NCI-H510A (cell line): ENCODE measurements at regions not wholly inside any gene's neighbourhood (a gene's known extent, or its start where the extent isn't known, plus 50 kb on each side); places are given as distances from the start of the nearest gene placed in this dataset.

Source experiments
- DNase-seq: peaks from one replicate; lab custom pipeline; 2025; lab: John Stamatoyannopoulos, UW

DNA sequence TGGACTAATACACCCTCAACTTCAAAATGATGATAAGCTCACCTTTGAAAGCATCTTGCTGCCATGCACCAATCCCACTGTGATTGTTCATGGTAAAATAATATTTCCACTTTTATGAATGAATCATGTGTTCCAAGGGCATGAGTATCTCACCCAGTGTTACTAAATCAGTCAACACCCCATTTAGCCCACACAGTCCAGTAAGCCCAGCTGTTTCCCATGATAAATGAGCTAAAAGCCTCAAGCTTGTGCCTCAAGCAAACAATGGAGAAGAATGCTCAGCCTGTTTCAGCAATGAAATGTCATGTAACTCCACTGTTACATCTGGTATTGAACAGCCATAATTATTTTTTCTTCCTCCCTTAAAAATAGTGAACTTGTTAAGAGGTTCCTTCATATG is 442.5 kb downstream of the XPNPEP1 start:
- DNase-seq = no peak

GRCh38 chr10:109475711-109476421 is 447.4 kb downstream of the XPNPEP1 start:
- DNase-seq = no peak

- no peak for DNase-seq
Observed at GRCh38 chr10:109474812-109475211, 448.5 kb downstream of the XPNPEP1 start.

- DNase-seq = no peak
Observed at GRCh38 chr10:109474261-109474660, 449.1 kb downstream of the XPNPEP1 start.

DNA sequence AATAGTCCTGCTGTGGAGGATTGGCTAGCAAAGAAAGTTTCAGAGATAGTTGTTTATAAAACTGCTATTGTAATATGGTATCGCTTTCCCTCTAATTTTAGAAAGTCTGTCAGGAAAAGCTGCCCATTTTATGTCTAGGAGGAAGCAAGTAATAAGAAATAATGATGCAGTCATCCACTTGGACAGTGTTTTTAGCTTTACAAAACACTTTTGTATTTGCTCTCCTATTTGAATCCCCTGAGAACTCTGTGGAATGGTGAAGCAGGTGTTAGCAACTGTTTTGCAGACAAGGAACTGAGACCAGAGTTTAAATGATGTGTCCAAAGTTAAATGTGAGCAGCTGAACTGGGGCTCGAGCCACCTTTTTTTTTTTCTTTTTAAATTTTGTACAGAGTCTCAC is 455.8 kb downstream of the XPNPEP1 start:
- DNase-seq = no peak

- DNase-seq = no peak
Observed at GRCh38 chr10:109464949-109465348, 458.4 kb downstream of the XPNPEP1 start.

GRCh38 chr10:109457302-109457638 is 466.0 kb downstream of the XPNPEP1 start:
- DNase-seq = no peak

DNA sequence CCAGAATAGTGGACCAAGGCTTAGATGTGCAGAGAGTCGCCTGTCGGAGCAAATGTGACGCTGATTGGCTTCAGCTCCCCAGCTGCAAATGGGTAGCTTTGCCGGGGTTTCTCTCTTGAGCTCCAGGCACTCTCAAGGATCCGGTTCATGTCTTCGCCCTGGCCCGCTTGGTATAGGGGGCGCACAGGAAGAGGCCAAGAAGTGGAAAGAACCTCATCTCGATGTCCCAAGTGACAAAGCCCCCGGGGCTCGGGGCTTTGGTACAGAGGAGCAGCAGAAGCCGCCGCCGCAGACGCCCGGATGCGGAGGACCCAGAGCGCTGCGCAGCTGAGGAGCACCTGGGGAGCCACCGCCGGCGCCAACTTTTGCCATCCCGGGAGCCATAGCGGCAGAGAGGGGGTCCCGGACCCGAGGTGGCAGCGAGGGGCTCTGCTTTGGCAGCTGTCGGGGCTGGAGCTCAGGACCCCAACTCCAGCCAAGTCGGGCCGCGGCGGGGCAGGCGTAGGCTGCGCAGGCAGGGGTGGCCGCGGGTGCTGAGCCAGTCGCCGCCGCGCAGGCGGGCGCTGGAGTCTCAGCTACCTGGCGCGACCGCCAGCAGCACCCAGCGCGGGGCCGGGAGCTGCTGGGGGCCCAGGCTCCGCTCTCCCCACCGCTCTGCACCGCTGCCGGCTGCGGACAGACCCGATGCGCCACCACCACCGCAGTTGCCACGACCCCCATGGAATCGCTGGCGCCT is 466.6 kb downstream of the XPNPEP1 start:
- DNase-seq = no peak

GRCh38 chr10:109454691-109455090 is 468.6 kb downstream of the XPNPEP1 start:
- DNase-seq = no peak

- DNase-seq = no peak
Observed at GRCh38 chr10:109451879-109452278, 471.4 kb downstream of the XPNPEP1 start.

DNA sequence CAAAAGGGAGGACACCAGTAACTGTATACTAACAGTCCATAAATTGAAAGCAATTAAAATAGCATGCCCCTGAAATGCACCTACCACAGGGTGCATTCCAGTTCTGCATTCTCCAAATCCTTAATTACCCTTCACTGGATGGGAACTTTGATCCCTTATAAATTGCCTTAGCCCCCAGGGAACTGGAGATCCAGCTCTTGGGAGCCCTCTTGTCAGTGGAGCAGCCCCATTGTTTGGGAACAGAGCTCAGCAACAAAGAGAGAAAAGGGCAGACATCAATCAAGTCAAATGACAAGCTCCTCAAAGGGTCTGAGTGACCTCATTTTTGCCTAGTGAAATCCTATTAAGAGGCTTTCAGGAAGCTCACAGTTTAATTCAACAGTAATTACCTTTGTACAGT is 472.6 kb downstream of the XPNPEP1 start:
- no peak for DNase-seq

GRCh38 chr10:109433434-109433833 is 489.9 kb downstream of the XPNPEP1 start:
- DNase-seq = no peak

GRCh38 chr10:109432281-109432680 is 491.0 kb downstream of the XPNPEP1 start:
- DNase-seq = no peak

GRCh38 chr10:109430799-109431198 is 492.5 kb downstream of the XPNPEP1 start:
- no peak for DNase-seq

DNA sequence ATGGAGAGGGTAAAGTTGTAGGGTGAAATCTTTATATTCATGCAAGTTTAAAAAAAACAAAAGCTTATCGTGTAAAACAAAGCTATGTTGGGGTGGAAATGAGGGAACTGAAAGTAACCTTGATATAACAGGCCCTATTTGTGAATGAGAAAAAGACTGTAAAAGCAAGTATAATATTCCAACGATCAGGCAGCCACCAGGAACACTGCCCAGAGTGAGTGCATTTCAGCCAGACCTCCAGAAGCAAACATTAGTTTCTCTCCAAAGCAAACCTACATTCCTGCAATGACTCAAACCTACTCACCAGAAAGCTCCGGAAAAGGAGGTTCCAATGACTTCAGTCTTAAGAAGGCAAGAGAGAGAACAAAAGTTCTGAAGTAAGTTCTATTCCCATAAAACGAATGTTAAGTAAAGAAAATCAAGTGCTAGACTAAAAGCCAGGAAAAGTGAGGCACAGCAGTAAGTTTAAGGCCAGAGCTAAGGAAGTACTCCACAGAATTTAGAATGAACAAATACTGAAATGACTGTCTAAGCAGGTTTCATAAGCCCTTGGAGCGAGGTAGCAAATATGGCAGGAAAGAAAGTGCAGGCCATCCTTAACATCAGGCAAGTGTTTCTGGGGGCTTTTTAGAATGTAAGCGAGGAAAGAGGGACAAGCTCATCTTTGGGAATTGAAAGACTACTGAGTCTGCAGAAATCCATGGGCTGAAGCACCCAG is 493.1 kb downstream of the XPNPEP1 start:
- DNase-seq = no peak

GRCh38 chr10:109428775-109429491 is 494.4 kb downstream of the XPNPEP1 start:
- no peak for DNase-seq

DNA sequence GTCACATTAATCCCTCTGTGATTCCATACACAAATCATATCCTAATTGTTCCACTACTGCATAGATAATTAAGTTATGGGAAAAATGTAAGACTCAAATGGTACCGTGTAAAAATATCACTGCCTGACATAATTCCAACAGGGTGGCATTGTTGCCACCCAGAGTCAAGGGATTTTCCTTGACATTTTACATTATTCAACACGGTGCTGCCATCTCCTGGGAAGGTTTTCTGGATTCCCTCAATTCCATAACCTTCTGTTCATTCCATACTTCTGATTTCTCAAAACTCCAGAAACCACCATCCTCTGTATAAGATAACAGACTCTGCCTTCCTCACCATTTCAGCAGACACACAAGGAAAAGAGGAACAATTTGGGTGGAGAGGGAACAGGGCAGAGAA is 495.9 kb downstream of the XPNPEP1 start:
- no peak for DNase-seq

DNA sequence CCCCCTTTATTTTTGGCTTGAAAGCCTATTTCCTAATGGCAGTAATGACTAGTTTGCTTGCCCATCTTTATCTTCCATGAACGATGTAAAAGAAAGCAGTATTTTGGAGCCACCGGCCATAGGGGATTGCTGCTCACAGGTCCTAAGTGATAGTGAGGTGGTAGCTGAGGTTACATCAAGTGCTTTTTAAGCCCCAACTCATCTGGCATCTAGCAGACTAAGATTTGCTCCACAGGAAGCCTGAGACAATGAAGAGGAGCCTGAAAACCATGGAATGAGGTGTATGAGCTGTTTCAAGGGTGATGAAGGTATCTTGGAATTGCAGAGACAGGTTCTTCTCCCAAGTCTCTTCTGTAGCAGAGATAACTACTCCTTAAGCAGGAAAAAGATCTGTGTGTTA is 496.3 kb downstream of the XPNPEP1 start:
- no peak for DNase-seq

DNA sequence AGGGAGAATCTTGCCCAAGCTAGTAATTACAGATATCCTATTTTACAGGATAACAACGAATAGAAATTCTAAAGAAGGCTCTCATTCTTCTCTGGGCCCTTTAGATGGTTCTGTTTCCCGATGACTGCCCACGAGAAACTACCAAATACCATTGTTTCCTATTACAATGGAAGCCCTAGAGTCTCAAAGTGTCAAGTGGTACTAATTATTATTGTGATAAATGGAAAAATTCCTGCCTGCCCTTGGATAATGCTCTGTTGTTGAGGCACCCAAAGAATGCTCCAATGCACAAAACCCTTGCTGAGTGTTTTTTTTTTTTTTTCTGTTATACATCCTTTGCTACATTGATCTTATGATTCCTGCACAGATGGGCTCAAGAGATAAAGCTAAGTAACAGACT is 504.5 kb downstream of the XPNPEP1 start:
- no peak for DNase-seq

GRCh38 chr10:109417803-109418202 is 505.5 kb downstream of the XPNPEP1 start:
- no peak for DNase-seq

GRCh38 chr10:109412353-109412752 is 511.0 kb downstream of the XPNPEP1 start:
- no peak for DNase-seq

- no peak for DNase-seq
Observed at GRCh38 chr10:109411917-109412316, 511.4 kb downstream of the XPNPEP1 start.

DNA sequence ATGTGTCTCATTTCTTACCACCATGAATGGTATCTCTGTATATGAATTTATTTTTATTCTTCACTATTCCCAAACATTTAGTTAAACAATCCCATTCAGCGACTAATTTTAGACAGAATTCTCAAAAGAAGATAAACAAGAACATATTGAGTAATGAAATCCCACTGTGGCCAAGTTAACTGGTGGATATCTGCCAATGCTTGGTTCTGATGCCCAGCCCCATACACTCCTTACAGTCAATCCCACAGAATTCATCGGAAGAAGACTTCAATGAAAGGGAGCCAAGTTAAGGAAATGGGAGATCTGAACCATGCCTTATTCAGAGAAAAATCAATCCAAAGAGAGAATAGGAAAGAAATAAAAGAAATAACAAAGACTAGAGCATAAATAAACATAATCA is 518.0 kb downstream of the XPNPEP1 start:
- DNase-seq = no peak
